ENCODE measurements at regions not wholly inside any gene's neighbourhood (a gene's known extent, or its start where the extent isn't known, plus 50 kb on each side); places are given as distances from the start of the nearest gene placed in this dataset.

DNA sequence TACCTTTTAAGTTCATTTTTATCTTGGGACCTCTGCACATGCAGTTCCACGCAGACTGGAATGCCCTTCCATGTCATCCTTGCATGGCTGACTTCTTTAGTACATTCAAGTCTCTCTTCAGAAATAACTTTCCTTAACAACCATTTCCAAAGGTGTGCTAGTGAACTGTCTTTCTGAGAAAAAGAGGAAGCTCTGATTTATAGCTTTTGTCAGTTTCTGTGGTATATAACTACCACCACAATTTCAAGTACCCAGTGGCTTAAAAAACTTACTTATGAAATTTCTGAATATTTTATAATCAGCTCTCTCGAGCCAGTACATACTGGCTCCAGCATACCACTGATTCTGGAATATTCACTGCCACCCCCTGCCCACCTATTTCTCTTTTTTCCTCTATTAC lies 1613.8 kb downstream of the MAT2B start:
- no peak for DNase-seq
- Histone ChIP-seq H2AFZ (no peak overlapping the region), H3K27me3 (replicated peaks; ENCODE audit: insufficient read depth) (no peaks in the 10 kb centered on the region), H4K20me1 (ENCODE audit: insufficient read depth) (no peaks in the 10 kb centered on the region), H3K9ac (no peak overlapping the region), H3K36me3 (ENCODE audit: low read depth) (no peaks in the 10 kb centered on the region), H3K4me2 (ENCODE audit: unreplicated experiment) (no peak overlapping the region), H3K9me3 (ENCODE audit: low read depth) (peaks cover 1% of the 10 kb centered on the region), H3K9me2 (ENCODE audit: insufficient read depth) (no peaks in the 10 kb centered on the region), H3K79me2 (ENCODE audit: insufficient read depth) (no peaks in the 10 kb centered on the region), H3K4me1 (ENCODE audit: insufficient read depth) (no peaks in the 10 kb centered on the region), H3F3A (ENCODE audit: insufficient read depth) (no peaks in the 10 kb centered on the region), H3K4me3 (no peak overlapping the region), H3K27ac (no peak overlapping the region)
- TF ChIP-seq EZH2phosphoT487 (IDR thresholded peaks at IDR 0.05; ENCODE audit: insufficient read depth, low read depth) (no peak), EZH2 (IDR thresholded peaks at IDR 0.05; ENCODE audit: insufficient read depth, poor library complexity, severe bottlenecking) (no peak)
- in situ Hi-C loops (cut with MboI): no loop called here
- 22 to 31% methylated on average over 2 of the region's 2 CpGs for WGBS, 2 experiments (ENCODE audit: low coverage in 1 of 2, low lambda C conversion rate in 2 of 2, missing lambda C conversion rate in 2 of 2)

GRCh38 chr5:165126598-165126997 lies 1621.2 kb downstream of the MAT2B start:
- no peak overlapping the region for H3K4me2 ChIP-seq (ENCODE audit: unreplicated experiment)
- no peaks in the 10 kb centered on the region for H3K4me1 ChIP-seq (ENCODE audit: insufficient read depth)
- no peaks in the 10 kb centered on the region for H3K79me2 ChIP-seq (ENCODE audit: insufficient read depth)
- no peak overlapping the region for H3K9ac ChIP-seq
- H3K27ac ChIP-seq: no peak overlapping the region
- no peak overlapping the region for H3K4me3 ChIP-seq
- H2AFZ ChIP-seq: no peak overlapping the region
- 5 to 8% methylated on average over 3 of the region's 3 CpGs for WGBS, 2 experiments (ENCODE audit: low coverage in 1 of 2, low lambda C conversion rate in 2 of 2, missing lambda C conversion rate in 2 of 2)
- no peak for TF ChIP-seq EZH2phosphoT487 (IDR thresholded peaks at IDR 0.05; ENCODE audit: insufficient read depth, low read depth)
- in situ Hi-C loops (cut with MboI): no loop called here
- H4K20me1 ChIP-seq (ENCODE audit: insufficient read depth): no peaks in the 10 kb centered on the region
- DNase-seq: no peak
- H3K27me3 ChIP-seq (replicated peaks; ENCODE audit: insufficient read depth): no peaks in the 10 kb centered on the region
- no peaks in the 10 kb centered on the region for H3F3A ChIP-seq (ENCODE audit: insufficient read depth)
- no peaks in the 10 kb centered on the region for H3K36me3 ChIP-seq (ENCODE audit: low read depth)
- peaks cover 8% of the 10 kb centered on the region for H3K9me3 ChIP-seq (ENCODE audit: low read depth)
- no peaks in the 10 kb centered on the region for H3K9me2 ChIP-seq (ENCODE audit: insufficient read depth)

GRCh38 chr5:165127941-165128340 lies 1622.5 kb downstream of the MAT2B start:
- no peak overlapping the region for H3K4me3 ChIP-seq
- no peaks in the 10 kb centered on the region for H3K9me2 ChIP-seq (ENCODE audit: insufficient read depth)
- no peaks in the 10 kb centered on the region for H3F3A ChIP-seq (ENCODE audit: insufficient read depth)
- H3K9me3 ChIP-seq (ENCODE audit: low read depth): peaks cover 8% of the 10 kb centered on the region
- 3 to 10% methylated on average over 2 of the region's 2 CpGs for WGBS, 2 experiments (ENCODE audit: low coverage in 1 of 2, low lambda C conversion rate in 2 of 2, missing lambda C conversion rate in 2 of 2)
- no peaks in the 10 kb centered on the region for H3K36me3 ChIP-seq (ENCODE audit: low read depth)
- H2AFZ ChIP-seq: no peak overlapping the region
- TF ChIP-seq EZH2phosphoT487 (IDR thresholded peaks at IDR 0.05; ENCODE audit: insufficient read depth, low read depth) (no peak), EZH2 (IDR thresholded peaks at IDR 0.05; ENCODE audit: insufficient read depth, poor library complexity, severe bottlenecking) (no peak)
- in situ Hi-C loops (cut with MboI): no loop called here
- DNase-seq: no peak
- no peaks in the 10 kb centered on the region for H3K27me3 ChIP-seq (replicated peaks; ENCODE audit: insufficient read depth)
- H3K79me2 ChIP-seq (ENCODE audit: insufficient read depth): no peaks in the 10 kb centered on the region
- no peaks in the 10 kb centered on the region for H4K20me1 ChIP-seq (ENCODE audit: insufficient read depth)
- no peaks in the 10 kb centered on the region for H3K4me1 ChIP-seq (ENCODE audit: insufficient read depth)
- no peak overlapping the region for H3K27ac ChIP-seq
- no peak overlapping the region for H3K9ac ChIP-seq
- H3K4me2 ChIP-seq (ENCODE audit: unreplicated experiment): no peak overlapping the region

- Histone ChIP-seq H3K27ac (no peak overlapping the region), H3K4me3 (no peak overlapping the region), H3K79me2 (ENCODE audit: insufficient read depth) (no peaks in the 10 kb centered on the region), H3K27me3 (replicated peaks; ENCODE audit: insufficient read depth) (no peaks in the 10 kb centered on the region), H3K4me2 (ENCODE audit: unreplicated experiment) (no peak overlapping the region), H3K9me2 (ENCODE audit: insufficient read depth) (no peaks in the 10 kb centered on the region), H4K20me1 (ENCODE audit: insufficient read depth) (no peaks in the 10 kb centered on the region), H3K9me3 (ENCODE audit: low read depth) (peaks cover 4% of the 10 kb centered on the region), H3F3A (ENCODE audit: insufficient read depth) (no peaks in the 10 kb centered on the region), H3K9ac (no peak overlapping the region), H3K36me3 (ENCODE audit: low read depth) (no peaks in the 10 kb centered on the region), H2AFZ (no peak overlapping the region), H3K4me1 (ENCODE audit: insufficient read depth) (no peaks in the 10 kb centered on the region)
- in situ Hi-C loops (cut with MboI): no loop called here
- TF ChIP-seq EZH2phosphoT487 (IDR thresholded peaks at IDR 0.05; ENCODE audit: insufficient read depth, low read depth) (no peak), EZH2 (IDR thresholded peaks at IDR 0.05; ENCODE audit: insufficient read depth, poor library complexity, severe bottlenecking) (no peak)
- no peak for DNase-seq
- 13 to 25% methylated on average over 4 of the region's 4 CpGs for WGBS, 2 experiments (ENCODE audit: low coverage in 1 of 2, low lambda C conversion rate in 2 of 2, missing lambda C conversion rate in 2 of 2)
Observed at GRCh38 chr5:165130656-165131055, 1625.2 kb downstream of the MAT2B start.

DNA sequence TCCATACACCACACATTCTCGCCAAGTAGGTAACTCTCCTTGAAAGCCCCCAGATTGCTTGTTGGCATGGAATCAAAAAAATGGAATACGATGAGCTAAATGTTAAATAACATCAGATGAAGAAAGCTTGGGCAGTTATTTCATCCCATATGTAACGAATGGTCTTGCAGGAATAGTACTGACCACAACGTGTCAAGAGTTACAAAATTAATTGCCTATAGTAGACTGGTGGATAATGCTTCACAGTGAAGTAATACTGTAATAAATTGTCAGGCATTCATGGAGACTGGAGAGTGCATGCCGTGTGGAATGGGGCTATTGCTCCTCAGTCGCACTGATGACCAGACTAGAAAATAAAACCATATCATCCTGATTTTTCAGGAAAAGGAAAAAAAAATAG lies 1628.7 kb downstream of the MAT2B start:
- no peaks in the 10 kb centered on the region for H3K79me2 ChIP-seq (ENCODE audit: insufficient read depth)
- WGBS, 2 experiments (ENCODE audit: low coverage in 1 of 2, low lambda C conversion rate in 2 of 2, missing lambda C conversion rate in 2 of 2): 20 to 21% methylated on average over 6 of the region's 6 CpGs
- in situ Hi-C loops (cut with MboI): no loop called here

More for the DNA sequence above, 1628.7 kb downstream of the MAT2B start:
- no peak overlapping the region for H3K4me2 ChIP-seq (ENCODE audit: unreplicated experiment)
- H3K9me3 ChIP-seq (ENCODE audit: low read depth): no peaks in the 10 kb centered on the region
- H3K4me1 ChIP-seq (ENCODE audit: insufficient read depth): no peaks in the 10 kb centered on the region
- no peak overlapping the region for H3K27ac ChIP-seq
- no peaks in the 10 kb centered on the region for H3K36me3 ChIP-seq (ENCODE audit: low read depth)
- H3F3A ChIP-seq (ENCODE audit: insufficient read depth): no peaks in the 10 kb centered on the region
- TF ChIP-seq EZH2phosphoT487 (IDR thresholded peaks at IDR 0.05; ENCODE audit: insufficient read depth, low read depth): no peak
- TF ChIP-seq EZH2 (IDR thresholded peaks at IDR 0.05; ENCODE audit: insufficient read depth, poor library complexity, severe bottlenecking): no peak
- no peak overlapping the region for H2AFZ ChIP-seq
- DNase-seq: no peak
- no peaks in the 10 kb centered on the region for H3K9me2 ChIP-seq (ENCODE audit: insufficient read depth)
- H4K20me1 ChIP-seq (ENCODE audit: insufficient read depth): no peaks in the 10 kb centered on the region
- H3K4me3 ChIP-seq: no peak overlapping the region
- no peak overlapping the region for H3K9ac ChIP-seq
- no peaks in the 10 kb centered on the region for H3K27me3 ChIP-seq (replicated peaks; ENCODE audit: insufficient read depth)
